Body of pancreas (tissue), 4 donors: ENCODE measurements at regions not wholly inside any gene's neighbourhood (a gene's known extent, or its start where the extent isn't known, plus 50 kb on each side); places are given as distances from the start of the nearest gene placed in this dataset.

Experiments
- CTCF ChIP-seq, 7 experiments: fragments of 450-650 bp in 4 of 7; fragments of 200-600 bp in 3 of 7; sonication (generic) in 3 of 7; IDR thresholded peaks; one replicate each; pipeline ENCODE4 v1.5.1; 2016 to 2019; ENCODE audit warnings: antibody characterized with exemption in 7 of 7
- POLR2A ChIP-seq, 3 donors: fragments of 450-650 bp; IDR thresholded peaks; one replicate each; pipeline ENCODE4 v1.6.1; 2016; ENCODE audit warnings: antibody characterized with exemption in 3 of 3, mild to moderate bottlenecking in 2 of 3

GRCh38 chr9:24936117-24936516, 390.4 kb upstream of the IZUMO3 start:
- TF ChIP-seq CTCF (IDR thresholded peaks at IDR 0.05) (no peak), POLR2A (IDR thresholded peaks at IDR 0.05) (no peak)
